ENCODE measurements at regions not wholly inside any gene's neighbourhood (a gene's known extent, or its start where the extent isn't known, plus 50 kb on each side); places are given as distances from the start of the nearest gene placed in this dataset.

DNA sequence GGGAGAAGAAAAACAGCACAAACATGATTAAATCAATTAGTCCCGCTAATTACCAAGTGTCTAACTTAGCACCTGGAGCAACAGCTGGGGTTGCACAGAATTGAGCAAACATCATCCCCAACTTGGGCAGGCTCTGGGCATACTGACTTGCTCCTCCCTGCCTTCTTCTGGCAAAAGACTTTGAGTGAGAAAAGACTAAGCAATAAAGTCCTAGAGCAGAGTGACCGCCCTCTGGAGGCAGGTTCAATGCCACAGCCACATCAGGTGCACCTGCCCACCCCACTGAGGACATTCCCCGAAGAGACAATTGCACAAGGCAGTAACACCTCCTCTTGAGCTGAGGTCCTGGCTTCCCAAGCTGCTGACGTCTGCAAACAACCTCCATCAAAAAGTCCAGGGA lies 358.3 kb downstream of the SOX9 start:
- Mint-ChIP-seq H3K4me3 (ENCODE audit: unreplicated experiment) (no peak overlapping the region), H3K27ac (ENCODE audit: low read depth, unreplicated experiment) (no peak overlapping the region)

DNA sequence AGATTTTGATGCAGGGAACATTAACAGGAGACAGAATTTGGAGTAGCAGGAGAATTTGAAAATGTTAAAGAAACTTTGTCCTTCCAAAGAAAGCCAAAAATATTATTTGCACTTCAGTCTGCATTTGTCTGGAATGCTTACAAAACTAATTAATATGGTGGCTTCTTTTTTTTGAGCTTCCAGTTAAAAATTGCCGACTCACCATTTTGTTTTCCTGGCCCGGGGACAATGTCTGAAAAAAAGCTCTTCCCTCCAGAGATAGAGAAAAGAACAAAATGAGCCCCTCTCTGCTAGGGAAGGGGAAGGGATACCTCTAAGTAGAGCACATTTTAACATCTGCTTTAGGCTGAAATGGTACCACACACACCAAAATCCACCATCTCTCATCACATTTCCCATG lies 360.8 kb downstream of the SOX9 start:
- Mint-ChIP-seq H3K4me3 (ENCODE audit: unreplicated experiment) (no peak overlapping the region), H3K36me3 (ENCODE audit: insufficient read depth, unreplicated experiment) (peaks cover 59% of the 10 kb centered on the region), H3K27ac (ENCODE audit: low read depth, unreplicated experiment) (no peak overlapping the region), H3K27me3 (ENCODE audit: insufficient read depth, unreplicated experiment) (no peaks in the 10 kb centered on the region), H3K9me3 (ENCODE audit: unreplicated experiment) (no peaks in the 10 kb centered on the region), H3K4me1 (ENCODE audit: insufficient read depth, unreplicated experiment) (no peaks in the 10 kb centered on the region)
- intact Hi-C loops (cut with micrococcal nuclease), result no loop called here
- no TSS peak for BruUV-seq (replicated peaks)
- ChIA-PET CTCF (interaction anchor here (0.5 kb wide), 1 partner anchor 18 kb away, joined by 3 read pairs; no protein-coding TSS in a partner anchor), POLR2A (no interaction called here)
- DNase-seq (ENCODE audit: unreplicated experiment), result no peak
- no peak for TF ChIP-seq CTCF (IDR thresholded peaks at IDR 0.05; ENCODE audit: unreplicated experiment)

More for the DNA sequence above, 358.3 kb downstream of the SOX9 start:
- TF ChIP-seq CTCF (IDR thresholded peaks at IDR 0.05; ENCODE audit: unreplicated experiment), result no peak
- no peak for DNase-seq (ENCODE audit: unreplicated experiment)
- H3K9me3 Mint-ChIP-seq (ENCODE audit: unreplicated experiment), result no peaks in the 10 kb centered on the region
- BruUV-seq (replicated peaks), result no TSS peak
- intact Hi-C loops (cut with micrococcal nuclease), result no loop called here
- POLR2A ChIA-PET, result interaction anchor here (1.1 to 1.7 kb wide), 2 partner anchors 11 to 13 kb away, joined by 3 read pairs; no protein-coding TSS in a partner anchor
- no peaks in the 10 kb centered on the region for H3K4me1 Mint-ChIP-seq (ENCODE audit: insufficient read depth, unreplicated experiment)
- no peaks in the 10 kb centered on the region for H3K27me3 Mint-ChIP-seq (ENCODE audit: insufficient read depth, unreplicated experiment)
- CTCF ChIA-PET, result interaction anchor here (0.8 kb wide), 1 partner anchor 1527 kb away, joined by 3 read pairs; no protein-coding TSS in a partner anchor
- peaks cover 67% of the 10 kb centered on the region for H3K36me3 Mint-ChIP-seq (ENCODE audit: insufficient read depth, unreplicated experiment)

GRCh38 chr17:72485596-72485995 lies 364.8 kb downstream of the SOX9 start:
- no peak for DNase-seq (ENCODE audit: unreplicated experiment)
- H3K27ac Mint-ChIP-seq (ENCODE audit: low read depth, unreplicated experiment), result no peak overlapping the region
- no TSS peak for BruUV-seq (replicated peaks)

DNA sequence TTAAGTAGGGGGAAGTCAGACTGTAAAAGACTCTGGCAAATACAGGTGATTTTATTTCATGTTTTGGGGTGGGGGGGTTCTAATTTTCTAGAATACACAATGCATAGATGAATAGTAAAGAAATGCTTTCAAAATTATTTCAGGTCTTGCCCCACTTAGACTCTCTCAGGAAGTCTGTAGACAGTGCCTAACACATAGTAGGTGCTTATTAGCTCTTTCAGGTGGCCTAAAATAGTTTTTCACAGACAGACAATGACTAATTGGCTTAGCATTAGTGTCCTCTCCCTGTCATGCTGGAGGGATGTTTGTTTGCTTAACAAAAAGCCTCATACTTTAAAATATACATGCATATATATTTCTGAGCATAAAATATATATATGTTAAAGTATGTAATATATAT lies 366.0 kb downstream of the SOX9 start:
- no peak overlapping the region for H3K4me3 Mint-ChIP-seq (ENCODE audit: unreplicated experiment)
- ChIA-PET CTCF (interaction anchor here (1.0 kb wide), 1 partner anchor 30 kb away, joined by 3 read pairs; no protein-coding TSS in a partner anchor), POLR2A (interaction anchor here (0.9 kb wide), 1 partner anchor 9 kb away, joined by 3 read pairs; no protein-coding TSS in a partner anchor)
- BruUV-seq (replicated peaks), result no TSS peak
- H3K27ac Mint-ChIP-seq (ENCODE audit: low read depth, unreplicated experiment), result no peak overlapping the region
- H3K27me3 Mint-ChIP-seq (ENCODE audit: insufficient read depth, unreplicated experiment), result no peaks in the 10 kb centered on the region
- no peaks in the 10 kb centered on the region for H3K9me3 Mint-ChIP-seq (ENCODE audit: unreplicated experiment)
- no peak for DNase-seq (ENCODE audit: unreplicated experiment)
- TF ChIP-seq CTCF (IDR thresholded peaks at IDR 0.05; ENCODE audit: unreplicated experiment), result no peak
- H3K4me1 Mint-ChIP-seq (ENCODE audit: insufficient read depth, unreplicated experiment), result peaks cover 11% of the 10 kb centered on the region
- H3K36me3 Mint-ChIP-seq (ENCODE audit: insufficient read depth, unreplicated experiment), result peaks cover 49% of the 10 kb centered on the region
- intact Hi-C loops (cut with micrococcal nuclease), result no loop called here

More at GRCh38 chr17:72485596-72485995, 364.8 kb downstream of the SOX9 start:
- CTCF ChIA-PET, result interaction anchor here (0.7 kb wide), 1 partner anchor 12 kb away, joined by 3 read pairs; no protein-coding TSS in a partner anchor
- intact Hi-C loops (cut with micrococcal nuclease), result no loop called here
- Mint-ChIP-seq H3K4me3 (ENCODE audit: unreplicated experiment) (no peak overlapping the region), H3K27me3 (ENCODE audit: insufficient read depth, unreplicated experiment) (no peaks in the 10 kb centered on the region), H3K36me3 (ENCODE audit: insufficient read depth, unreplicated experiment) (peaks cover 51% of the 10 kb centered on the region), H3K4me1 (ENCODE audit: insufficient read depth, unreplicated experiment) (peaks cover 11% of the 10 kb centered on the region), H3K9me3 (ENCODE audit: unreplicated experiment) (no peaks in the 10 kb centered on the region)
- POLR2A ChIA-PET, result interaction anchor here (0.9 kb wide), 1 partner anchor 10 kb away, joined by 3 read pairs; no protein-coding TSS in a partner anchor
- no peak for TF ChIP-seq CTCF (IDR thresholded peaks at IDR 0.05; ENCODE audit: unreplicated experiment)
